Neural cell (in vitro differentiated cells): ENCODE measurements at regions not wholly inside any gene's neighbourhood (a gene's known extent, or its start where the extent isn't known, plus 50 kb on each side); places are given as distances from the start of the nearest gene placed in this dataset.

Experiments
- H2AFZ ChIP-seq: fragments of 200-600, 300-800 bp; sonication (generic), shearing (Covaris generic); 2 replicates; pipeline ENCODE4 v1.6.0; 2014; ENCODE audit warnings: low read depth, mild to moderate bottlenecking, antibody characterized with exemption, low read length, moderate library complexity
- H3F3A ChIP-seq: fragments of 200-600 bp; shearing (Covaris generic); 2 replicates; pipeline ENCODE4 v1.6.1; 2016; ENCODE audit warnings: mild to moderate bottlenecking, moderate library complexity, mixed read lengths, antibody characterized with exemption, low read length; ENCODE audit not compliant: insufficient read depth, poor library complexity, severe bottlenecking
- H3K27ac ChIP-seq: fragments of 200-600, 300-800 bp; sonication (generic), shearing (Covaris generic); 2 replicates; pipeline ENCODE4 v1.5.1; 2014; ENCODE audit warnings: mild to moderate bottlenecking, low read length, moderate library complexity
- H3K27me3 ChIP-seq: fragments of 300-800, 200-600 bp; sonication (generic), shearing (Covaris generic); 2 replicates; pipeline ENCODE4 v1.6.0; 2014; ENCODE audit warnings: mild to moderate bottlenecking, low read depth, low read length, moderate library complexity; ENCODE audit not compliant: insufficient read depth
- H3K36me3 ChIP-seq: fragments of 300-800, 200-600 bp; sonication (generic), shearing (Covaris generic); 2 replicates; pipeline ENCODE4 v1.5.1; 2014; ENCODE audit warnings: mild to moderate bottlenecking, antibody characterized with exemption, low read length, moderate library complexity; ENCODE audit not compliant: insufficient read depth
- H3K4me2 ChIP-seq: fragments of 300-800, 200-600 bp; sonication (generic), shearing (Covaris generic); 2 replicates; pipeline ENCODE4 v1.6.0; 2014; ENCODE audit warnings: mild to moderate bottlenecking, low read length
- H3K4me3 ChIP-seq: fragments of 300-800, 200-600 bp; sonication (generic), shearing (Covaris generic); 2 replicates; pipeline ENCODE4 v1.5.1; 2014; ENCODE audit warnings: mild to moderate bottlenecking, low read length, moderate library complexity
- H3K79me2 ChIP-seq: fragments of 200-600 bp; shearing (Covaris generic); replicated peaks from 2 replicates; pipeline ENCODE4 v1.6.0; 2014; ENCODE audit warnings: mild to moderate bottlenecking, low read length, moderate library complexity; ENCODE audit not compliant: insufficient read depth
- H3K9ac ChIP-seq: fragments of 300-800, 200-600 bp; sonication (generic), shearing (Covaris generic); 2 replicates; pipeline ENCODE4 v1.6.1; 2016; ENCODE audit warnings: mild to moderate bottlenecking, low read length, mixed read lengths
- H3K9me2 ChIP-seq: fragments of 200-600 bp; shearing (Covaris generic); 2 replicates; pipeline ENCODE4 v1.6.1; 2016; ENCODE audit warnings: mild to moderate bottlenecking, low read length, mixed read lengths; ENCODE audit not compliant: insufficient read depth
- H3K9me3 ChIP-seq: fragments of 200-600, 300-800 bp; sonication (generic), shearing (Covaris generic); 2 replicates; pipeline ENCODE4 v1.6.1; 2016; ENCODE audit warnings: mild to moderate bottlenecking, mixed run types, low read length, moderate library complexity, mixed read lengths
- H4K20me1 ChIP-seq: fragments of 200-600 bp; shearing (Covaris generic); 2 replicates; pipeline ENCODE4 v1.6.1; 2016; ENCODE audit warnings: mild to moderate bottlenecking, mixed run types; ENCODE audit not compliant: insufficient read depth
- CTCF ChIP-seq: fragments of 450-650 bp; IDR thresholded peaks from 2 replicates; pipeline ENCODE4 v1.5.1; 2014; ENCODE audit warnings: antibody characterized with exemption, mild to moderate bottlenecking, moderate library complexity; ENCODE audit not compliant: poor library complexity, severe bottlenecking
- EP300 ChIP-seq: fragments of 450-650 bp; conservative IDR thresholded peaks from 2 replicates; pipeline ENCODE4 v1.6.1; 2014; ENCODE audit warnings: antibody characterized with exemption, mild to moderate bottlenecking, moderate library complexity; ENCODE audit not compliant: poor library complexity, severe bottlenecking
- EZH2 ChIP-seq: fragments of 200-600, 300-800 bp; shearing (Covaris generic), sonication (generic); IDR thresholded peaks from 2 replicates; pipeline ENCODE4 v1.6.1; 2014; ENCODE audit warnings: antibody characterized with exemption, low read length, borderline replicate concordance, mild to moderate bottlenecking; ENCODE audit not compliant: insufficient read depth, poor library complexity, severe bottlenecking
- MXI1 ChIP-seq: fragments of 450-650 bp; conservative IDR thresholded peaks from 2 replicates; pipeline ENCODE4 v1.6.1; 2014; ENCODE audit warnings: antibody characterized with exemption, mild to moderate bottlenecking; ENCODE audit not compliant: poor library complexity, severe bottlenecking
- POLR2AphosphoS5 ChIP-seq: IDR thresholded peaks from 2 replicates; pipeline ENCODE4 v1.6.1; 2012
- RAD21 ChIP-seq: fragments of 450-650 bp; conservative IDR thresholded peaks from 2 replicates; pipeline ENCODE4 v1.6.1; 2014; ENCODE audit warnings: antibody characterized with exemption, mild to moderate bottlenecking, moderate library complexity
- REST ChIP-seq: IDR thresholded peaks from 2 replicates; pipeline ENCODE4 v1.6.1; 2012; ENCODE audit warnings: borderline replicate concordance
- SMC3 ChIP-seq: fragments of 450-650 bp; conservative IDR thresholded peaks from 2 replicates; pipeline ENCODE4 v1.6.1; 2014; ENCODE audit warnings: antibody characterized with exemption, mild to moderate bottlenecking, moderate library complexity; ENCODE audit not compliant: poor library complexity
- TAF1 ChIP-seq: IDR thresholded peaks from 2 replicates; pipeline ENCODE4 v1.6.1; 2012; ENCODE audit warnings: low read depth

- no peak for TF ChIP-seq TAF1
- no peak for TF ChIP-seq REST
- TF ChIP-seq CTCF: no peak
- no peak for TF ChIP-seq RAD21
- no peak for TF ChIP-seq EZH2
- TF ChIP-seq MXI1: no peak
- no peak for TF ChIP-seq POLR2AphosphoS5
- TF ChIP-seq EP300: no peak
- TF ChIP-seq SMC3: no peak
- H3K9me3 ChIP-seq: no peaks in the 10 kb centered on the region
- H3K4me2 ChIP-seq: no peak overlapping the region
- H3F3A ChIP-seq: no peaks in the 10 kb centered on the region
- H3K36me3 ChIP-seq: no peaks in the 10 kb centered on the region
- H3K4me3 ChIP-seq: no peak overlapping the region
- no peak overlapping the region for H3K9ac ChIP-seq
- H3K79me2 ChIP-seq: no peaks in the 10 kb centered on the region
- no peaks in the 10 kb centered on the region for H3K27me3 ChIP-seq
- no peak overlapping the region for H2AFZ ChIP-seq
- H4K20me1 ChIP-seq: no peaks in the 10 kb centered on the region
- no peaks in the 10 kb centered on the region for H3K9me2 ChIP-seq
- H3K27ac ChIP-seq: no peak overlapping the region
Observed at GRCh38 chr9:30160570-30160969, 2223.9 kb upstream of the ACO1 start.

GRCh38 chr9:30172206-30172605 lies 2212.2 kb upstream of the ACO1 start:
- H3K27ac ChIP-seq: no peak overlapping the region
- no peak overlapping the region for H3K4me3 ChIP-seq
- H3K9ac ChIP-seq: no peak overlapping the region
- H4K20me1 ChIP-seq: no peaks in the 10 kb centered on the region
- H3K79me2 ChIP-seq: no peaks in the 10 kb centered on the region
- TF ChIP-seq CTCF (no peak), RAD21 (no peak), REST (no peak), POLR2AphosphoS5 (no peak), EZH2 (no peak), EP300 (no peak), SMC3 (no peak), TAF1 (no peak), MXI1 (no peak)
- no peak overlapping the region for H3K4me2 ChIP-seq
- H3K9me3 ChIP-seq: peaks cover 3% of the 10 kb centered on the region
- no peaks in the 10 kb centered on the region for H3F3A ChIP-seq
- H3K9me2 ChIP-seq: no peaks in the 10 kb centered on the region
- H2AFZ ChIP-seq: no peak overlapping the region
- H3K27me3 ChIP-seq: no peaks in the 10 kb centered on the region
- H3K36me3 ChIP-seq: no peaks in the 10 kb centered on the region
